Endothelial cell of umbilical vein (primary cell): ENCODE measurements at regions not wholly inside any gene's neighbourhood (a gene's known extent, or its start where the extent isn't known, plus 50 kb on each side); places are given as distances from the start of the nearest gene placed in this dataset.

Experiments used
- BruUV-seq: library from RNA; stranded (reverse); fragments of 400-500 nt; replicated peaks from 2 replicates; lab custom pipeline; 2021; lab: Mats Ljungman, UMichigan
- CTCF ChIA-PET: fragments of 300-600, 350-600 bp; sonication (Branson Sonifier 250); formaldehyde crosslinking; loops from one replicate; lab custom pipeline; 2021; ENCODE audit warnings: antibody characterized with exemption, inconsistent platforms; lab: Charles Lee
- POLR2A ChIA-PET: fragments of 300-600, 350-600 bp; sonication (Branson Sonifier 250); formaldehyde crosslinking; loops from one replicate; lab custom pipeline; 2021; ENCODE audit warnings: antibody characterized with exemption, inconsistent platforms; lab: Charles Lee
- DNase-seq: peaks from one replicate; pipeline ENCODE4 v3.0.0-alpha.2; 2011; ENCODE audit warnings: low read depth, low spot score
- FAIRE-seq: peaks from 2 replicates; lab custom pipeline; 2011; peaks lifted over from hg19 to GRCh38; lab: Jason Lieb, UNC
- H2AFZ ChIP-seq: 2 replicates; pipeline ENCODE4 v1.6.0; 2012; ENCODE audit warnings: low read depth, low read length, control low read depth, inconsistent platforms
- H3K27ac ChIP-seq: 2 replicates; pipeline ENCODE4 v1.5.1; 2011; ENCODE audit warnings: low read depth, mild to moderate bottlenecking, control low read depth, low read length, moderate library complexity; ENCODE audit not compliant: insufficient read depth
- H3K27me3 ChIP-seq, 2 experiments: 2 replicates each; pipeline versions ENCODE4 v1.6.0 to v1.6.1; 2011; ENCODE audit warnings: low read length in 2 of 2, mixed read lengths in 1 of 2; ENCODE audit not compliant: control insufficient read depth in 2 of 2, insufficient read depth in 2 of 2
- H3K36me3 ChIP-seq, 2 experiments: 2 replicates in 1 of 2; 3 replicates in 1 of 2; pipeline ENCODE4 v1.5.1; 2011; ENCODE audit warnings: low read length in 2 of 2, mild to moderate bottlenecking in 1 of 2, moderate library complexity in 1 of 2; ENCODE audit not compliant: control insufficient read depth in 2 of 2, insufficient read depth in 2 of 2; ENCODE audit errors: extremely low read depth in 1 of 2
- H3K4me1 ChIP-seq: 3 replicates; pipeline ENCODE4 v1.5.1; 2011; ENCODE audit warnings: mild to moderate bottlenecking, low read length; ENCODE audit not compliant: control insufficient read depth, insufficient read depth; ENCODE audit errors: extremely low read depth
- H3K4me2 ChIP-seq: 2 replicates; pipeline ENCODE4 v1.6.1; 2011; ENCODE audit warnings: low read length, control low read depth, mixed read lengths; ENCODE audit not compliant: insufficient read depth
- H3K4me3 ChIP-seq, 3 experiments: fragments of 200-600 bp in 1 of 3; sonication (generic), shearing (Covaris generic) in 1 of 3; replicated peaks in 1 of 3; 2 replicates each; pipeline ENCODE4 v1.5.1; 2011 to 2016; ENCODE audit warnings: control low read depth in 3 of 3, low read length in 3 of 3, mild to moderate bottlenecking in 2 of 3, inconsistent platforms in 1 of 3, low read depth in 1 of 3, moderate library complexity in 1 of 3; ENCODE audit not compliant: insufficient read depth in 1 of 3
- H3K79me2 ChIP-seq: 2 replicates; pipeline ENCODE4 v1.6.0; 2012; ENCODE audit warnings: low read length, inconsistent platforms; ENCODE audit not compliant: control insufficient read depth, insufficient read depth
- H3K9ac ChIP-seq: replicated peaks from 2 replicates; pipeline ENCODE3; 2011; ENCODE audit warnings: low read length, control low read depth; ENCODE audit not compliant: insufficient read depth; ENCODE audit errors: extremely low read depth
- H3K9me1 ChIP-seq: replicated peaks from 3 replicates; pipeline ENCODE4 v1.6.0; 2011; ENCODE audit warnings: mild to moderate bottlenecking, low read length; ENCODE audit not compliant: control insufficient read depth, insufficient read depth; ENCODE audit errors: extremely low read depth
- H3K9me3 ChIP-seq: replicated peaks from 2 replicates; pipeline ENCODE4 v1.5.1; 2012; ENCODE audit warnings: low read length, inconsistent platforms; ENCODE audit not compliant: control insufficient read depth, insufficient read depth
- H4K20me1 ChIP-seq: replicated peaks from 2 replicates; pipeline ENCODE3; 2011; ENCODE audit warnings: mild to moderate bottlenecking, low read length; ENCODE audit not compliant: control insufficient read depth, insufficient read depth; ENCODE audit errors: extremely low read depth
- EZH2 ChIP-seq: IDR thresholded peaks from 2 replicates; pipeline ENCODE4 v1.6.1; 2012; ENCODE audit warnings: borderline replicate concordance, low read depth, mild to moderate bottlenecking, moderate library complexity, low read length, inconsistent platforms; ENCODE audit not compliant: severe bottlenecking
- FOS ChIP-seq: IDR thresholded peaks from 2 replicates; pipeline ENCODE4 v1.6.1; 2011; ENCODE audit warnings: mild to moderate bottlenecking, low read length, moderate library complexity, borderline replicate concordance; ENCODE audit not compliant: insufficient read depth
- GATA2 ChIP-seq: IDR thresholded peaks from 2 replicates; pipeline ENCODE4 v1.7.0; 2011; ENCODE audit warnings: low read depth, mild to moderate bottlenecking, moderate library complexity, mixed read lengths, low read length; ENCODE audit not compliant: insufficient read length, insufficient read depth
- JUN ChIP-seq: IDR thresholded peaks from 2 replicates; pipeline ENCODE4 v1.6.1; 2011; ENCODE audit warnings: borderline replicate concordance, low read depth; ENCODE audit not compliant: insufficient read length, insufficient read depth
- MYC ChIP-seq: IDR thresholded peaks from one replicate; pipeline ENCODE4 v1.6.1; 2011; ENCODE audit warnings: mild to moderate bottlenecking, low read depth, low read length
- POLR2A ChIP-seq: IDR thresholded peaks from 2 replicates; pipeline ENCODE4 v1.6.1; 2012; ENCODE audit warnings: low read depth, mild to moderate bottlenecking, control low read depth, low read length
- POLR2AphosphoS5 ChIP-seq: IDR thresholded peaks from 2 replicates; pipeline ENCODE4 v1.6.1; 2012; ENCODE audit warnings: low read depth, mild to moderate bottlenecking, control low read depth, low read length, moderate library complexity; ENCODE audit not compliant: insufficient read depth
- dilution Hi-C: fragments of 300-500 bp; cut with MboI; formaldehyde crosslinking; loops from one replicate; pipeline ENCODE4 v1.15.0; 2019; ENCODE audit warnings: low sequenced_read_pairs; ENCODE audit not compliant: extremely low pct_ligation_motif_present
- intact Hi-C: fragments of 100-400 bp; cut with micrococcal nuclease; formaldehyde crosslinking; loops from one replicate; pipeline ENCODE4 v1.10.0; 2022
- TF ChIP-seq, protein P1 (sequence below): IDR thresholded peaks from 2 replicates; pipeline ENCODE4 v1.6.1; 2011; ENCODE audit not compliant: insufficient read depth, insufficient read length
- TF ChIP-seq, protein P2 (sequence below), 2 donors: IDR thresholded peaks; 1 replicate in 1 of 2; 2 replicates in 1 of 2; pipeline ENCODE4 v1.5.1; 2011; ENCODE audit warnings: low read length in 2 of 2, mild to moderate bottlenecking in 2 of 2, moderate library complexity in 2 of 2, control low read depth in 1 of 2, inconsistent platforms in 1 of 2, low read depth in 1 of 2; ENCODE audit not compliant: insufficient read depth in 1 of 2; ENCODE audit errors: extremely low read depth in 1 of 2

DNA sequence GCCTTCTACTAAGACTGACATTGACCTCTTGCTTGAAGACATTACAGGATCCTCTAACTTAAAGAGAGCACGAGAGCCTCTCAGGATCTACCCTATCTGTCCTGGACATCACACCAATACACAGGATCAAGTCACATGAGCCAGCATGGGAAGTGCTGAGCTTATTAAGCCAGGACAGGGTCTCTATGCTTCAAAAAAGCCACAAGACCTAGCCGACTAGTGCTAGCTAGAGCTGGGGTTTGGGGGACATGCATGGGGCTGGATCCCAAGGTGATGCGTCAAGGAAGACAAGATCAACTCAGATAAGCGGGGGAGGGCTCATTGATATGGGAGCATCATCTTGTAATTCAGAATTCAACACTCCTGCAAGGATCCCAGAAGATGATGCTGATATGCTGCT lies 167.2 kb upstream of the TAB2 start:
- H3K4me3 ChIP-seq = no peak overlapping the region
- no peaks in the 10 kb centered on the region for H3K79me2 ChIP-seq
- no peaks in the 10 kb centered on the region for H3K36me3 ChIP-seq
- TF ChIP-seq FOS = no peak
- no peak for TF ChIP-seq MYC
- no peak for TF ChIP-seq JUN
- no peak for TF ChIP-seq POLR2A
- no peak for TF ChIP-seq POLR2AphosphoS5
- TF ChIP-seq, protein P1, sequence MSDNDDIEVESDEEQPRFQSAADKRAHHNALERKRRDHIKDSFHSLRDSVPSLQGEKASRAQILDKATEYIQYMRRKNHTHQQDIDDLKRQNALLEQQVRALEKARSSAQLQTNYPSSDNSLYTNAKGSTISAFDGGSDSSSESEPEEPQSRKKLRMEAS = no peak
- no peak for TF ChIP-seq EZH2
- no peaks in the 10 kb centered on the region for H4K20me1 ChIP-seq
- no peaks in the 10 kb centered on the region for H3K4me1 ChIP-seq
- H3K27ac ChIP-seq = no peak overlapping the region
- H2AFZ ChIP-seq = no peak overlapping the region
- ChIA-PET CTCF (no interaction called here), POLR2A (no interaction called here)
- no peaks in the 10 kb centered on the region for H3K27me3 ChIP-seq
- H3K9me3 ChIP-seq = no peaks in the 10 kb centered on the region
- no peak overlapping the region for H3K9ac ChIP-seq
- dilution Hi-C loops (no loop called here), intact Hi-C loops (no loop called here)
- BruUV-seq = no TSS peak
- no peaks in the 10 kb centered on the region for H3K9me1 ChIP-seq
- no peak overlapping the region for H3K4me2 ChIP-seq
- DNase-seq (no peak), FAIRE-seq (no peak)

DNA sequence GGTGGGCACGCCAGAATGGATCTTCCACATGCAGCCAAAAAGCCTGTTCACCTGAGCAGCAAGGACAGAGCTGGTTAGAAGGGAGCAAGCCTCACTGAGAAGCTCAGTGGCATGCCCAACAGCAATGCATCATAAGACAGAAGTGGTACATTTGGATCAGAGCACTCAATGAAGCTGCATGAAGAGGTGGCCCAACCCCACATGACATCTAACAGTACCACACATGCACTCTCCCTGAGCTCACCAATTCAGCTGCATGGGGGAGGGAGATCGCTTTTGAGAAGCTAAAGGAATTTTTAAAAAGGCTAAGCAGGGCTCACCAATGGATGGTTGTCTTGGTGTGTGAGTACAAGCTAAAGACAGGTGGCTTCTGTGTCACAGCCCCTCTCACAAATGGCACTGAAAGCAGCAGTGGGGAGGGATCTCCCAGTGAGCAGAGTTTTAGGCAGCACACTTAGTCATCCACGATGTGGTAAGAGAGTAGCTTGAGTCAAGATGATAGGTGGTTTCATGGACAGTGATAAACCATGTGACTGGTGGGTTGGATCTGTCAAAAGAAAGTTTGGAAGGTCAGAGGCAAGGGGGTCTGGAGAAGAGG lies 166.6 kb upstream of the TAB2 start:
- intact Hi-C loops = no loop called here
- dilution Hi-C loops = no loop called here
- POLR2A ChIA-PET = no interaction called here

More for the DNA sequence above, 166.6 kb upstream of the TAB2 start:
- Histone ChIP-seq H3K4me2 (no peak overlapping the region), H3K27me3 (no peaks in the 10 kb centered on the region), H3K9me1 (no peaks in the 10 kb centered on the region), H2AFZ (no peak overlapping the region), H3K9me3 (no peaks in the 10 kb centered on the region), H3K27ac (no peak overlapping the region), H3K79me2 (no peaks in the 10 kb centered on the region), H3K9ac (no peak overlapping the region), H3K36me3 (no peaks in the 10 kb centered on the region), H3K4me3 (no peak overlapping the region), H4K20me1 (no peaks in the 10 kb centered on the region), H3K4me1 (no peaks in the 10 kb centered on the region)
- DNase-seq (no peak), FAIRE-seq (no peak)
- BruUV-seq = no TSS peak
- CTCF ChIA-PET = no interaction called here
- TF ChIP-seq GATA2 (no peak), JUN (no peak), EZH2 (no peak), MYC (no peak), POLR2AphosphoS5 (no peak), POLR2A (no peak), FOS (no peak)
- TF ChIP-seq, protein P2, sequence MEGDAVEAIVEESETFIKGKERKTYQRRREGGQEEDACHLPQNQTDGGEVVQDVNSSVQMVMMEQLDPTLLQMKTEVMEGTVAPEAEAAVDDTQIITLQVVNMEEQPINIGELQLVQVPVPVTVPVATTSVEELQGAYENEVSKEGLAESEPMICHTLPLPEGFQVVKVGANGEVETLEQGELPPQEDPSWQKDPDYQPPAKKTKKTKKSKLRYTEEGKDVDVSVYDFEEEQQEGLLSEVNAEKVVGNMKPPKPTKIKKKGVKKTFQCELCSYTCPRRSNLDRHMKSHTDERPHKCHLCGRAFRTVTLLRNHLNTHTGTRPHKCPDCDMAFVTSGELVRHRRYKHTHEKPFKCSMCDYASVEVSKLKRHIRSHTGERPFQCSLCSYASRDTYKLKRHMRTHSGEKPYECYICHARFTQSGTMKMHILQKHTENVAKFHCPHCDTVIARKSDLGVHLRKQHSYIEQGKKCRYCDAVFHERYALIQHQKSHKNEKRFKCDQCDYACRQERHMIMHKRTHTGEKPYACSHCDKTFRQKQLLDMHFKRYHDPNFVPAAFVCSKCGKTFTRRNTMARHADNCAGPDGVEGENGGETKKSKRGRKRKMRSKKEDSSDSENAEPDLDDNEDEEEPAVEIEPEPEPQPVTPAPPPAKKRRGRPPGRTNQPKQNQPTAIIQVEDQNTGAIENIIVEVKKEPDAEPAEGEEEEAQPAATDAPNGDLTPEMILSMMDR (IDR thresholded peaks at IDR 0.05; ENCODE audit: extremely low read depth in 1 of 2, insufficient read depth in 1 of 2, low read depth in 1 of 2, low read length in 2 of 2) = no peak
- TF ChIP-seq, protein P1 = no peak
